ENCODE measurements at regions not wholly inside any gene's neighbourhood (a gene's known extent, or its start where the extent isn't known, plus 50 kb on each side); places are given as distances from the start of the nearest gene placed in this dataset.

DNA sequence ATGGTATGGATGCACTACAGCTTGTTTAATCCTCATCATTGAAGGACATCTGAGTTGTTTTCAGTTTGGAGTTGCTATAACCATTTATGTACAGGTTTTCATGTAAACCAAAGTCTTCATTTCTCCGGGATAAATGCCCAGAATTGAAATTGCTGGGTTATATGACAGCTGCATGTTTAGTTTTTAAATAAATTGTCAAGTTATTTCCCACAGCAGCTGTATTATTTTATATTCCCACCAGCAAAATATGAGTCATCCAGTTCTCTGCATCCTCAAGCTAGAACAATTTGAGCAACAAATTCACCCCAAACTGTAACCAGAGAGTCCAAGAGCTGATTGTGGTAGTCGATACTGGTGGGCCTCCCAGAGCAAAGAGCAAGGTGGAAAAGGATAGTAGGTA is 125.6 kb upstream of the PRNP start:
- 70 to 87% (median 79%) methylated on average over 2 of the region's 2 CpGs for WGBS, 5 donors
- intact Hi-C loops (cut with DNase I; ENCODE audit: low total_unique reads) = no loop called here
- no peaks in the 10 kb centered on the region for H3K36me3 ChIP-seq
- TF ChIP-seq, protein P1, sequence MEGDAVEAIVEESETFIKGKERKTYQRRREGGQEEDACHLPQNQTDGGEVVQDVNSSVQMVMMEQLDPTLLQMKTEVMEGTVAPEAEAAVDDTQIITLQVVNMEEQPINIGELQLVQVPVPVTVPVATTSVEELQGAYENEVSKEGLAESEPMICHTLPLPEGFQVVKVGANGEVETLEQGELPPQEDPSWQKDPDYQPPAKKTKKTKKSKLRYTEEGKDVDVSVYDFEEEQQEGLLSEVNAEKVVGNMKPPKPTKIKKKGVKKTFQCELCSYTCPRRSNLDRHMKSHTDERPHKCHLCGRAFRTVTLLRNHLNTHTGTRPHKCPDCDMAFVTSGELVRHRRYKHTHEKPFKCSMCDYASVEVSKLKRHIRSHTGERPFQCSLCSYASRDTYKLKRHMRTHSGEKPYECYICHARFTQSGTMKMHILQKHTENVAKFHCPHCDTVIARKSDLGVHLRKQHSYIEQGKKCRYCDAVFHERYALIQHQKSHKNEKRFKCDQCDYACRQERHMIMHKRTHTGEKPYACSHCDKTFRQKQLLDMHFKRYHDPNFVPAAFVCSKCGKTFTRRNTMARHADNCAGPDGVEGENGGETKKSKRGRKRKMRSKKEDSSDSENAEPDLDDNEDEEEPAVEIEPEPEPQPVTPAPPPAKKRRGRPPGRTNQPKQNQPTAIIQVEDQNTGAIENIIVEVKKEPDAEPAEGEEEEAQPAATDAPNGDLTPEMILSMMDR (IDR thresholded peaks at IDR 0.05 in 8 of 11, conservative IDR thresholded peaks at IDR 0.05 in 3 of 11) = no peak
- TF ChIP-seq POLR2AphosphoS5 (IDR thresholded peaks at IDR 0.05) (no peak), POLR2A (IDR thresholded peaks at IDR 0.05) (no peak)
- peaks cover 0 to 26% (median 0%) of the 10 kb centered on the region in 7 donors for H3K27me3 ChIP-seq (replicated peaks in 1 of 7)
- no peaks in the 10 kb centered on the region for H3K4me1 ChIP-seq
- H3K4me3 ChIP-seq = no peak overlapping the region
- no peak for DNase-seq
- peaks cover 0 to 9% (median 0%) of the 10 kb centered on the region in 8 donors for H3K9me3 ChIP-seq
- H3K27ac ChIP-seq = no peak overlapping the region

DNA sequence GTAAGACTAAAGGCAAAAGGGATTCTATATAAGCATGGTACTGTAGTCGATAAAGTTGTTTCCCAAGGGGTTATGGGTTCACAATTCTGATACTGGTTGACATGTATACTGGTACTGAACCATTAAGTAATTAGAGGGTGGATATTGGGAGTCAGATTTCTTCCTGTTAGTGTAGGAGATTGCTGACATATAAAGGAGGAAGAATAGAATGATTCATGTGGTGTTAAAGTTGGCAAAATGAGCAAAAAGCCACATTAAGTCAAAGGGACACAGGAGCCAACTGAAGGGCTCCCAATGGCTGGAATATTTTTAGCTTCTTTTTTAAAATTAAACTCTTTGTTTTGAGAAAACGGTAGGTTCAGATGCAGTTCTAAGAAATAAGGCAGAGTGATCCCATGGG is 126.3 kb upstream of the PRNP start:
- intact Hi-C loops (cut with DNase I; ENCODE audit: low total_unique reads) = no loop called here
- H3K4me1 ChIP-seq = no peaks in the 10 kb centered on the region
- H3K27me3 ChIP-seq (replicated peaks in 1 of 7) = peaks cover 0 to 26% (median 0%) of the 10 kb centered on the region in 7 donors
- H3K4me3 ChIP-seq = no peak overlapping the region
- DNase-seq = no peak
- TF ChIP-seq POLR2A (IDR thresholded peaks at IDR 0.05) = no peak
- TF ChIP-seq POLR2AphosphoS5 (IDR thresholded peaks at IDR 0.05) = no peak
- TF ChIP-seq, protein P1 (IDR thresholded peaks at IDR 0.05 in 8 of 11, conservative IDR thresholded peaks at IDR 0.05 in 3 of 11) = no peak
- peaks cover 0 to 9% (median 0%) of the 10 kb centered on the region in 8 donors for H3K9me3 ChIP-seq
- WGBS, 5 donors = 78 to 87% (median 82%) methylated on average over 2 of the region's 2 CpGs
- H3K27ac ChIP-seq = no peak overlapping the region
- H3K36me3 ChIP-seq = no peaks in the 10 kb centered on the region

DNA sequence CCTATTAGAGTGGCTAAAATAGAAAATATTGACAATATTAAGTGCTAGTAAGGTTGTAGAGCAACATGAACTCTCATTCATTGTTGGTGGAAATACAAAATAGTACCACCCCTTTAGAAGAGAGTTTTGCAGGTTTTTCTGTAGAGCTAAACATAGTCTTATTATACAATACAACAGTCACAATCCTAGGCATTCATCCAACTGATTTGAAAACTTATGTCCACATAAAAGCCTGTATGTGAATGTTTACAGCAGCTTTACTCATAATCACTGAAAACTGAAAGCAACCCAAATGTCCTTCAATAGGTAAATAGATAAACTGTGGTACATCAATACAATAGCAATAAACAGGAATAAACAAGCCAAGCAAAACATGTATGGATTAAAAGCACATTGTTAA is 127.2 kb upstream of the PRNP start:
- Histone ChIP-seq H3K27me3 (replicated peaks in 1 of 7) (peaks cover 0 to 31% (median 0%) of the 10 kb centered on the region in 7 donors), H3K9me3 (peaks cover 0 to 9% (median 0%) of the 10 kb centered on the region in 8 donors), H3K4me3 (no peak overlapping the region), H3K4me1 (no peaks in the 10 kb centered on the region), H3K27ac (no peak overlapping the region), H3K36me3 (no peaks in the 10 kb centered on the region)
- no peak for DNase-seq
- intact Hi-C loops (cut with DNase I; ENCODE audit: low total_unique reads) = no loop called here
- no peak for TF ChIP-seq POLR2AphosphoS5 (IDR thresholded peaks at IDR 0.05)
- TF ChIP-seq POLR2A (IDR thresholded peaks at IDR 0.05) = no peak
- TF ChIP-seq, protein P1 (IDR thresholded peaks at IDR 0.05 in 8 of 11, conservative IDR thresholded peaks at IDR 0.05 in 3 of 11) = no peak

DNA sequence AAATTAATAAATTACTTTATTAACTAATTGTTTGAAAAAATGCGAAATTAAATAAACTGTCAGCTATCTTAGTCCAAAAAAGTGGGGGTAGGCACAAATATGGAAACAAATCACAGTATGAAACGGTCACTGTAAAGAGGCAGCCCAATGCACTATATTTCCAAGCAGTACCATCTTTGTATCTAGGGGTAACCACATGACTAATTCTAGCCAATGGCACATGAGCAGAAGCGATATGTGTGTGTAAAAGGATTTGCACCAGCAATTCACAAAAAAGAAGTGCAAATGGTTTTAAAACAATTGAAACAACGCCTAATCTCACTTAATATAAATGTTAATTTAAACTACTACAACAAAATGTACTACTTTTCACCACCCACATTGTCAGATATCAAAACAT is 129.5 kb upstream of the PRNP start:
- DNase-seq = no peak
- H3K36me3 ChIP-seq = no peaks in the 10 kb centered on the region
- H3K4me3 ChIP-seq = no peak overlapping the region
- H3K9me3 ChIP-seq = peaks cover 0 to 4% (median 0%) of the 10 kb centered on the region in 8 donors
- H3K27me3 ChIP-seq (replicated peaks in 1 of 7) = peaks cover 0 to 28% (median 0%) of the 10 kb centered on the region in 7 donors
- intact Hi-C loops (cut with DNase I; ENCODE audit: low total_unique reads) = no loop called here
- no peak overlapping the region for H3K27ac ChIP-seq
- TF ChIP-seq POLR2A (IDR thresholded peaks at IDR 0.05) = no peak
- TF ChIP-seq POLR2AphosphoS5 (IDR thresholded peaks at IDR 0.05) = no peak
- TF ChIP-seq, protein P1 (IDR thresholded peaks at IDR 0.05 in 8 of 11, conservative IDR thresholded peaks at IDR 0.05 in 3 of 11) = no peak
- 59 to 80% (median 64%) methylated on average over 4 of the region's 4 CpGs for WGBS, 5 donors
- no peaks in the 10 kb centered on the region for H3K4me1 ChIP-seq
